Left ventricle myocardium inferior (tissue), 1 donor: ENCODE measurements at regions not wholly inside any gene's neighbourhood (a gene's known extent, or its start where the extent isn't known, plus 50 kb on each side); places are given as distances from the start of the nearest gene placed in this dataset.

Experiments used
- DNase-seq: peaks from one replicate; pipeline ENCODE4 v3.0.0-alpha.2; 2020
- H3K27ac ChIP-seq: fragments of 200-600 bp; replicated peaks from 2 replicates; pipeline ENCODE4 v1.8.0; 2021
- H3K27me3 ChIP-seq: fragments of 200-600 bp; 2 replicates; pipeline ENCODE4 v1.8.0; 2021; ENCODE audit warnings: low read depth
- H3K36me3 ChIP-seq: fragments of 200-600 bp; 2 replicates; pipeline ENCODE4 v1.8.0; 2021
- H3K4me1 ChIP-seq: fragments of 200-600 bp; 2 replicates; pipeline ENCODE4 v1.8.0; 2021
- H3K4me3 ChIP-seq: fragments of 200-600 bp; 2 replicates; pipeline ENCODE4 v1.8.0; 2021; ENCODE audit warnings: mild to moderate bottlenecking, moderate library complexity
- H3K9me3 ChIP-seq: fragments of 200-600 bp; replicated peaks from 2 replicates; pipeline ENCODE4 v1.8.0; 2021
- intact Hi-C: fragments of 100-400 bp; cut with micrococcal nuclease; formaldehyde crosslinking; loops from one replicate; pipeline ENCODE4 v1.11.0; 2022
- TF ChIP-seq, protein P1 (sequence below): fragments of 200-600 bp; IDR thresholded peaks from 2 replicates; pipeline ENCODE4 v1.8.0; 2021; ENCODE audit warnings: antibody characterized with exemption, mild to moderate bottlenecking, borderline replicate concordance
- donor health status: DM: no; HTN: yes; CAD: no; lungs with severe emphysema.

GRCh38 chr2:66890166-66890742 lies 455.3 kb downstream of the MEIS1 start:
- no peak overlapping the region for H3K4me3 ChIP-seq
- H3K4me1 ChIP-seq = no peaks in the 10 kb centered on the region
- DNase-seq = no peak
- no peaks in the 10 kb centered on the region for H3K36me3 ChIP-seq
- TF ChIP-seq, protein P1, sequence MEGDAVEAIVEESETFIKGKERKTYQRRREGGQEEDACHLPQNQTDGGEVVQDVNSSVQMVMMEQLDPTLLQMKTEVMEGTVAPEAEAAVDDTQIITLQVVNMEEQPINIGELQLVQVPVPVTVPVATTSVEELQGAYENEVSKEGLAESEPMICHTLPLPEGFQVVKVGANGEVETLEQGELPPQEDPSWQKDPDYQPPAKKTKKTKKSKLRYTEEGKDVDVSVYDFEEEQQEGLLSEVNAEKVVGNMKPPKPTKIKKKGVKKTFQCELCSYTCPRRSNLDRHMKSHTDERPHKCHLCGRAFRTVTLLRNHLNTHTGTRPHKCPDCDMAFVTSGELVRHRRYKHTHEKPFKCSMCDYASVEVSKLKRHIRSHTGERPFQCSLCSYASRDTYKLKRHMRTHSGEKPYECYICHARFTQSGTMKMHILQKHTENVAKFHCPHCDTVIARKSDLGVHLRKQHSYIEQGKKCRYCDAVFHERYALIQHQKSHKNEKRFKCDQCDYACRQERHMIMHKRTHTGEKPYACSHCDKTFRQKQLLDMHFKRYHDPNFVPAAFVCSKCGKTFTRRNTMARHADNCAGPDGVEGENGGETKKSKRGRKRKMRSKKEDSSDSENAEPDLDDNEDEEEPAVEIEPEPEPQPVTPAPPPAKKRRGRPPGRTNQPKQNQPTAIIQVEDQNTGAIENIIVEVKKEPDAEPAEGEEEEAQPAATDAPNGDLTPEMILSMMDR = no peak
- peaks cover 3% of the 10 kb centered on the region for H3K9me3 ChIP-seq
- intact Hi-C loops = no loop called here
- H3K27me3 ChIP-seq = peaks cover 3% of the 10 kb centered on the region
- no peak overlapping the region for H3K27ac ChIP-seq

DNA sequence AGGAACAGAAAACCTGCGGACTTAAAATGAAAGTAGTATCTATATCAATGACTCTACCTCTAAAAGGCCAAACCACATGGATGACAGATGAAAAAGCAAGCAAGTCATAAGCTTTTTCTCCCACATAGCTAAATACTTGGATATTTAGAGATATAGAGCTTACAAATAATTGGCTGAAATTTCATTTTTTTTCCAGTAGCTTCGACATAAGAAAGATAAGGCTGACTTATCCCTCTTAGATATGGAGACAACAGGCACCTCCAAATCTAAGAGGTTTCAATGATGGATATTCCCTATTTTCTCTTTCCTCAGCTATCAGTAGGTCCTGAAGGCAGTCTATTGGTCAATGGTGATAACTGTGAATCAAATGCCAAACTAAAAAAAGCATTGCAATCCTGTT lies 460.3 kb downstream of the MEIS1 start:
- Histone ChIP-seq H3K9me3 (peaks cover 3% of the 10 kb centered on the region), H3K36me3 (no peaks in the 10 kb centered on the region), H3K4me1 (peaks cover 11% of the 10 kb centered on the region), H3K27ac (no peak overlapping the region), H3K27me3 (no peaks in the 10 kb centered on the region), H3K4me3 (no peak overlapping the region)
- TF ChIP-seq, protein P1 = no peak
- intact Hi-C loops = no loop called here
- DNase-seq = no peak

GRCh38 chr2:66896131-66896530 lies 461.2 kb downstream of the MEIS1 start:
- peaks cover 12% of the 10 kb centered on the region for H3K4me1 ChIP-seq
- DNase-seq = no peak
- H3K36me3 ChIP-seq = no peaks in the 10 kb centered on the region
- H3K27me3 ChIP-seq = no peaks in the 10 kb centered on the region
- H3K4me3 ChIP-seq = no peak overlapping the region
- peaks cover 3% of the 10 kb centered on the region for H3K9me3 ChIP-seq
- no peak overlapping the region for H3K27ac ChIP-seq
- intact Hi-C loops = no loop called here
- TF ChIP-seq, protein P1 = no peak

DNA sequence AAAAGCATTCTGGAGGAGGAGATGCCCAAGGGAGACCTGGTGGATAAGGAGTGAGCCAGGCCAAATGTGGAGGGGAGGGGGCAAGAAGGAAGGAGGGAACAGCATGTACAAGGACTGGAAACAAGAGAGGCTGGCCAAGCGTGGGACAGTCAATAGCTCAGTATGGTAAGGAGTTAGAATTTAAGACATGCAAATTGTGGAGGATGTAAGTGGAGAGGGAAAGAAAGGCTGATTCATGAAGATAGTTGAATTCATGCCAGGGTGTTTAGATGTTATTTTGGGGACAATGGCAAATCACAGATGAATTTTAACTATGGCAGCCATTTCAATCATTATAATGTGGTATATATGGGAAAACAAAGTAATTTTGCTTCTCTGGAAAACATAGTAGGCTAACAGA lies 462.3 kb downstream of the MEIS1 start:
- intact Hi-C loops = no loop called here
- Histone ChIP-seq H3K27me3 (no peaks in the 10 kb centered on the region), H3K27ac (no peak overlapping the region), H3K4me3 (no peak overlapping the region), H3K4me1 (peaks cover 20% of the 10 kb centered on the region), H3K9me3 (peaks cover 3% of the 10 kb centered on the region), H3K36me3 (no peaks in the 10 kb centered on the region)
- no peak for DNase-seq
- TF ChIP-seq, protein P1 = no peak

- H3K36me3 ChIP-seq = no peaks in the 10 kb centered on the region
- no peak overlapping the region for H3K4me3 ChIP-seq
- intact Hi-C loops = no loop called here
- H3K27ac ChIP-seq = no peak overlapping the region
- H3K4me1 ChIP-seq = peaks cover 20% of the 10 kb centered on the region
- DNase-seq = no peak
- peaks cover 3% of the 10 kb centered on the region for H3K9me3 ChIP-seq
- H3K27me3 ChIP-seq = no peaks in the 10 kb centered on the region
- TF ChIP-seq, protein P1 = no peak
Observed at GRCh38 chr2:66897691-66898150, 462.8 kb downstream of the MEIS1 start.
